AG09319 (cell line): ENCODE measurements at regions not wholly inside any gene's neighbourhood (a gene's known extent, or its start where the extent isn't known, plus 50 kb on each side); places are given as distances from the start of the nearest gene placed in this dataset.

ENCODE experiments used
- DNase-seq: peaks from one replicate; pipeline ENCODE4 v3.0.0-alpha.2; 2010; ENCODE audit warnings: low read depth; ENCODE audit errors: extremely low read depth
- TF ChIP-seq, protein P1 (sequence below): IDR thresholded peaks from 2 replicates; pipeline ENCODE4 v1.5.1; 2011; ENCODE audit warnings: low read depth, mild to moderate bottlenecking, inconsistent platforms, low read length, moderate library complexity

- DNase-seq, result no peak
These were observed 331.7 kb downstream of the SOX9 start for GRCh38 chr17:72452286-72453173.

GRCh38 chr17:72454342-72454741 is 333.5 kb downstream of the SOX9 start:
- TF ChIP-seq, protein P1, sequence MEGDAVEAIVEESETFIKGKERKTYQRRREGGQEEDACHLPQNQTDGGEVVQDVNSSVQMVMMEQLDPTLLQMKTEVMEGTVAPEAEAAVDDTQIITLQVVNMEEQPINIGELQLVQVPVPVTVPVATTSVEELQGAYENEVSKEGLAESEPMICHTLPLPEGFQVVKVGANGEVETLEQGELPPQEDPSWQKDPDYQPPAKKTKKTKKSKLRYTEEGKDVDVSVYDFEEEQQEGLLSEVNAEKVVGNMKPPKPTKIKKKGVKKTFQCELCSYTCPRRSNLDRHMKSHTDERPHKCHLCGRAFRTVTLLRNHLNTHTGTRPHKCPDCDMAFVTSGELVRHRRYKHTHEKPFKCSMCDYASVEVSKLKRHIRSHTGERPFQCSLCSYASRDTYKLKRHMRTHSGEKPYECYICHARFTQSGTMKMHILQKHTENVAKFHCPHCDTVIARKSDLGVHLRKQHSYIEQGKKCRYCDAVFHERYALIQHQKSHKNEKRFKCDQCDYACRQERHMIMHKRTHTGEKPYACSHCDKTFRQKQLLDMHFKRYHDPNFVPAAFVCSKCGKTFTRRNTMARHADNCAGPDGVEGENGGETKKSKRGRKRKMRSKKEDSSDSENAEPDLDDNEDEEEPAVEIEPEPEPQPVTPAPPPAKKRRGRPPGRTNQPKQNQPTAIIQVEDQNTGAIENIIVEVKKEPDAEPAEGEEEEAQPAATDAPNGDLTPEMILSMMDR, result no peak

More at GRCh38 chr17:72452286-72453173, 331.7 kb downstream of the SOX9 start:
- TF ChIP-seq, protein P1, result no peak

GRCh38 chr17:72455562-72455961 is 334.7 kb downstream of the SOX9 start:
- TF ChIP-seq, protein P1, result no peak; the same call in 1 of the 2 replicates
- no peak for DNase-seq

More at GRCh38 chr17:72454342-72454741, 333.5 kb downstream of the SOX9 start:
- DNase-seq, result no peak

GRCh38 chr17:72456075-72456474 is 335.3 kb downstream of the SOX9 start:
- no peak for DNase-seq
- TF ChIP-seq, protein P1, result no peak

DNA sequence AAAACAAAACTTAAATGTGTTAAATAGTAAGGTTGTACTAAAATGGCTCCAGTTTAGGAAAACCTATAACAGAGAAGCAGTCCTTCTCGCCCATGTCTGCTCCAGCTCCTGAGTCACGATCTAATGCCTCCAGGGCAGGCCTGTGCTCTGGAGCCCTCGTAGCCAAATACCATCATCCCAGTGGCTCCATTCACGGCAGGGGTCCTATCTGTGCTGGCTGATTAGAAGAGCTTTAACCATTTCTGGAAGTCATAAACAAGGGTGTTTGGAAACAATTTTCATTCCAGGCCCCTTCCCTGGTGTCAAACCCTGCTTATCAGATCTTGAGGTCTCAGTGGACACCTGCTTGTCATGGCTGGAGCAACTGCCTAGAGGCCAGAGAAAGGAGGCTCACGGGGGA is 336.9 kb downstream of the SOX9 start:
- TF ChIP-seq, protein P1, result no peak
- no peak for DNase-seq

DNA sequence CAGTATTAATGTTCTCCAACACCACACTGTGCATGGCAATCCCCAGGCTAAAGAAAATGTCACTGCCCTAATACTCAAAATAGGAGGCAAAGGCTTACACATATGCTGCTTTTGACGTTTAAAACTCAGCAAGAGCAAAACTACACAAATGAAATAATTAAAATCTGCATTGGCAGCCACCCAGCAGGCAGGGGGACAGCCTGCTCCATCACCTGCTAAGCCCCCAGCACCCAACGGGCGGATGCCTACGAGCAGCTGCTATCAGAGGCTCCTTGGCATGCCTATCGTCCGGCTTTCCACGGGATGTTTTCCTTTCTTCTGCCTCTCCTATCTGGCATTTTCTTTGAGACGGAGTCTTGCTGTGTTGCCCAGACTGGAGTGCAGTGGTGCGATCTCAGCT is 337.5 kb downstream of the SOX9 start:
- DNase-seq, result no peak
- TF ChIP-seq, protein P1, result no peak

DNA sequence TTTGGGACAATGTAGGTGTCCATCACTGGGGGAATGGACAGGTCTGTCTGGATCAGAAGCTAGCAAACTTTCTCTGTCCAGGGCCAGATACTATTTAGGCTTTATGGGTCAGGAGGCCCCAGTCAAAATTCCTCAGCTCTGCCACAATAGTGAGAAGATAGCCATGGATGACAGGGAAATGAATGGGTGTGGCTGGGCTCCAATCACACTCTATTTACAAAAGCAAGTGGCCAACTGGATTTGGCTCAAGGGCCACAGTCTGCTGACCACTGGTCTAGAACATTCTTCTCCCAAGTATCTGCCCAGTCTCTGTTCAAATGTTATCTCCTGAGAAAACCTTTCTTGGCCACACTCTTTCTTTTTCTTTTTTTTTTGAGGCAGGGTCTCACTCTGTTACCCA is 339.9 kb downstream of the SOX9 start:
- TF ChIP-seq, protein P1, result no peak
- no peak for DNase-seq
